ENCODE measurements at regions not wholly inside any gene's neighbourhood (a gene's known extent, or its start where the extent isn't known, plus 50 kb on each side); places are given as distances from the start of the nearest gene placed in this dataset.

DNA sequence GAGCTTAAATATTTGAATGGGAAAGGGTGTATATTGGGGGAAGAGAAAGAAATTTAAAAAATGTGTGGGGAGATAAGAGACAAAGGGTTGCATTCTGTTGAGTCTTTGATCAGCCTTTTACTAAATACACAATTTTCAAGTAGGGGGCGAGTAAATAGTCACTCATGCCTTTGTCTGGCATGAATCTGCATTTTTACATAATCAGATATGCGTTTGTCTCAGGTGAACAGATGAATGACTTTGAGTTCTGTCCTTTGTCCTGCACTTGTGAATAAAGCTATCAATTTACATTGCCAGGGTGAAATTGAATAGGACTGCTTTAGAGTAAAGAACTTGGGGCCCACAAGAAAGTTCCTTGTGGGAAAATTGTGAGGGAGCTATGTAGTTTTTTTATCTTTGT, 523.6 kb upstream of the LUZP2 start:
- Mint-ChIP-seq H3K27ac (no peak overlapping the region), H3K9me3 (peaks cover 11% of the 10 kb centered on the region), H3K36me3 (ENCODE audit: low read depth) (no peaks in the 10 kb centered on the region), H3K27me3 (no peaks in the 10 kb centered on the region), H3K4me1 (ENCODE audit: low read depth) (no peaks in the 10 kb centered on the region), H3K4me3 (no peak overlapping the region)
- ChIA-PET POLR2A (no interaction called here), CTCF (no interaction called here)
- TF ChIP-seq, protein P1, sequence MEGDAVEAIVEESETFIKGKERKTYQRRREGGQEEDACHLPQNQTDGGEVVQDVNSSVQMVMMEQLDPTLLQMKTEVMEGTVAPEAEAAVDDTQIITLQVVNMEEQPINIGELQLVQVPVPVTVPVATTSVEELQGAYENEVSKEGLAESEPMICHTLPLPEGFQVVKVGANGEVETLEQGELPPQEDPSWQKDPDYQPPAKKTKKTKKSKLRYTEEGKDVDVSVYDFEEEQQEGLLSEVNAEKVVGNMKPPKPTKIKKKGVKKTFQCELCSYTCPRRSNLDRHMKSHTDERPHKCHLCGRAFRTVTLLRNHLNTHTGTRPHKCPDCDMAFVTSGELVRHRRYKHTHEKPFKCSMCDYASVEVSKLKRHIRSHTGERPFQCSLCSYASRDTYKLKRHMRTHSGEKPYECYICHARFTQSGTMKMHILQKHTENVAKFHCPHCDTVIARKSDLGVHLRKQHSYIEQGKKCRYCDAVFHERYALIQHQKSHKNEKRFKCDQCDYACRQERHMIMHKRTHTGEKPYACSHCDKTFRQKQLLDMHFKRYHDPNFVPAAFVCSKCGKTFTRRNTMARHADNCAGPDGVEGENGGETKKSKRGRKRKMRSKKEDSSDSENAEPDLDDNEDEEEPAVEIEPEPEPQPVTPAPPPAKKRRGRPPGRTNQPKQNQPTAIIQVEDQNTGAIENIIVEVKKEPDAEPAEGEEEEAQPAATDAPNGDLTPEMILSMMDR (IDR thresholded peaks at IDR 0.05): no peak
- H3K36me3 ChIP-seq (ENCODE audit: insufficient read depth, low read length): no peaks in the 10 kb centered on the region
- intact Hi-C loops (cut with DNase I, micrococcal nuclease): no loop called here
- H3K4me1 ChIP-seq (ENCODE audit: insufficient read depth, low read length): no peaks in the 10 kb centered on the region
- no peak overlapping the region for H3K4me3 ChIP-seq (ENCODE audit: low read length)
- ATAC-seq (ENCODE audit: poor library complexity): no peak
- H3K27ac ChIP-seq (ENCODE audit: low read depth in 1 of 2, low read length in 2 of 2): no peak overlapping the region
- H3K9me3 ChIP-seq (ENCODE audit: control insufficient read depth in 1 of 2, insufficient read depth in 1 of 2, low read length in 2 of 2): peaks cover 0 to under 1% of the 10 kb centered on the region in 2 experiments
- no peak for DNase-seq
- no peaks in the 10 kb centered on the region for H3K27me3 ChIP-seq (ENCODE audit: control insufficient read depth in 1 of 2, insufficient read depth in 2 of 2, low read length in 2 of 2)

DNA sequence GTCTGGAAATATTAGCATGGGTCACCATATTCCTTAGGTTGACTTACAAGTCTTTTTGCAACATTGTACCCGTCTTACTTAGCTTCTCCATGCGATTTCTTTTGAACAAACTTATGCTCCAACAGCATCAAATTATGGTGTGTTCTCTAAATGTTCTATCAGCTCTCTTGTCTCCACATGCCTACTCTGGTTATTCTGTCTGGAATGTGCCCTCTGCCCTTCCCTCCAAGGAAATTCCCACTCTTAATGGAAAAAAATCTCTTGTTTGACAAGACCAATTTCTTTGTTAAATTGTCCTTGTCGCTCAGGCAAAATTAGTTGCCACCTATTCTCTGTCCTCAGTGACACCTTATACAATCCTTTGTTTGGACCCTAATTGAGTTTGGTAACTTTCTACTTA, 522.8 kb upstream of the LUZP2 start:
- no peaks in the 10 kb centered on the region for H3K36me3 ChIP-seq (ENCODE audit: insufficient read depth, low read length)
- H3K9me3 Mint-ChIP-seq: peaks cover 11% of the 10 kb centered on the region
- H3K27ac Mint-ChIP-seq: no peak overlapping the region
- no peaks in the 10 kb centered on the region for H3K4me1 ChIP-seq (ENCODE audit: insufficient read depth, low read length)
- H3K27ac ChIP-seq (ENCODE audit: low read depth in 1 of 2, low read length in 2 of 2): no peak overlapping the region
- ChIA-PET POLR2A (no interaction called here), CTCF (no interaction called here)
- TF ChIP-seq, protein P1 (IDR thresholded peaks at IDR 0.05): no peak
- no peak overlapping the region for H3K4me3 Mint-ChIP-seq
- DNase-seq (no peak), ATAC-seq (ENCODE audit: poor library complexity) (no peak)
- no peak overlapping the region for H3K4me3 ChIP-seq (ENCODE audit: low read length)
- no peaks in the 10 kb centered on the region for H3K27me3 ChIP-seq (ENCODE audit: control insufficient read depth in 1 of 2, insufficient read depth in 2 of 2, low read length in 2 of 2)
- no peaks in the 10 kb centered on the region for H3K27me3 Mint-ChIP-seq
- intact Hi-C loops (cut with DNase I, micrococcal nuclease): no loop called here
- H3K4me1 Mint-ChIP-seq (ENCODE audit: low read depth): no peaks in the 10 kb centered on the region
- H3K9me3 ChIP-seq (ENCODE audit: control insufficient read depth in 1 of 2, insufficient read depth in 1 of 2, low read length in 2 of 2): peaks cover 0 to 4% of the 10 kb centered on the region in 2 experiments
- no peaks in the 10 kb centered on the region for H3K36me3 Mint-ChIP-seq (ENCODE audit: low read depth)

DNA sequence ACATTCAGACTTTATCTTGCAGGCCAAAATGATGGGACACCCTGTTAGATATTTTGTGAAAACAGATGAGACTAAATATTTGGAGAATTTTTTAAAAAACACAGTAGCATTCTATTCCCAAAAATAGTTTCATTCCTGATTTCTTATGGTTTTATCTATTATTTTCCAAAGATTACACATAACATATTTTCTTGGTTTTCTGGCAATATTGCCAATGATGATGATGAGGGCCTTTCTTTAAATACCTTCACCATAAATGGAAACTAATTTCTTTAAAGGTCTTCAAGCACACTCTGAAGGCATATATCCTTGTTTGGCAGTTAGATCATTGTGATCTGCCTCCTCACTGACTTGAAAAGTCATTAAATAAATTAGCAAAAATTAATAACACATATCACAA, 522.3 kb upstream of the LUZP2 start:
- Histone ChIP-seq H3K4me3 (ENCODE audit: low read length) (no peak overlapping the region), H3K9me3 (ENCODE audit: control insufficient read depth in 1 of 2, insufficient read depth in 1 of 2, low read length in 2 of 2) (peaks cover 0 to 4% of the 10 kb centered on the region in 2 experiments), H3K4me1 (ENCODE audit: insufficient read depth, low read length) (no peaks in the 10 kb centered on the region), H3K27me3 (ENCODE audit: control insufficient read depth in 1 of 2, insufficient read depth in 2 of 2, low read length in 2 of 2) (no peaks in the 10 kb centered on the region), H3K36me3 (ENCODE audit: insufficient read depth, low read length) (no peaks in the 10 kb centered on the region), H3K27ac (ENCODE audit: low read depth in 1 of 2, low read length in 2 of 2) (no peak overlapping the region)
- H3K4me1 Mint-ChIP-seq (ENCODE audit: low read depth): no peaks in the 10 kb centered on the region
- POLR2A ChIA-PET: no interaction called here
- no peaks in the 10 kb centered on the region for H3K27me3 Mint-ChIP-seq
- H3K36me3 Mint-ChIP-seq (ENCODE audit: low read depth): no peaks in the 10 kb centered on the region
- intact Hi-C loops (cut with DNase I, micrococcal nuclease): no loop called here
- DNase-seq (no peak), ATAC-seq (ENCODE audit: poor library complexity) (no peak)
- TF ChIP-seq, protein P1 (IDR thresholded peaks at IDR 0.05): no peak
- CTCF ChIA-PET: no interaction called here
- H3K27ac Mint-ChIP-seq: no peak overlapping the region
- H3K9me3 Mint-ChIP-seq: peaks cover 11% of the 10 kb centered on the region
- no peak overlapping the region for H3K4me3 Mint-ChIP-seq
